Esophagus squamous epithelium (tissue), 4 donors: ENCODE measurements at regions not wholly inside any gene's neighbourhood (a gene's known extent, or its start where the extent isn't known, plus 50 kb on each side); places are given as distances from the start of the nearest gene placed in this dataset.
"Not testable (repeated sequence)": the region's sequence is repeated elsewhere in the genome, so short reads cannot be mapped to it uniquely, and the experiment has no call there.

ENCODE experiments used
- CTCF ChIP-seq, 6 experiments: fragments of 450-650 bp in 4 of 6; fragments of 200-600 bp in 2 of 6; sonication (generic) in 2 of 6; IDR thresholded peaks; one replicate each; pipeline ENCODE4 v1.5.1; 2016 to 2019; ENCODE audit warnings: antibody characterized with exemption in 6 of 6, mild to moderate bottlenecking in 4 of 6, moderate library complexity in 4 of 6
- POLR2A ChIP-seq, 4 donors: fragments of 450-650 bp; IDR thresholded peaks; one replicate each; pipeline ENCODE4 v1.6.1; 2017; ENCODE audit warnings: antibody characterized with exemption in 4 of 4, mild to moderate bottlenecking in 4 of 4, moderate library complexity in 3 of 4

DNA sequence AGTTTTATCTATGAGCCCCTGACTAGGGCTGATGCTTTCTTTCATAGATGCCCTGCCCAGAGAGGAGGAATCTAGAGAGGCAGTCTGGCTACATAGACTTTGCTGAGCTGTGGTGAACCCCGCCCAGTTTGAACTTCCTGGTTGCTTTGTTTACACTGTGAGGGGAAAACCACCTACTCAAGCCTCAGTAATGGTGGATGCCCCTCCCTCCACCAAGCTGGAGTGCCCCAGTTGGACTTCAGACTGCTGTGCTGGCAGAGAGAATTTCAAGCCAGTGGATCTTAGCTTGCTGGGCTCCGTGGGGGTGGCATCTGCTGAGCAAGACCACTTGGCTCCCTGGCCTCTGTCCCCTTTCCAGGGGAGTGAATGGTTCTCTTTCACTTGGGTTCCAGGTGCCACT, 792.3 kb upstream of the MANEA start:
- not testable (repeated sequence) for TF ChIP-seq CTCF, POLR2A (IDR thresholded peaks at IDR 0.05)
